Brain microvascular endothelial cell (primary cell): ENCODE measurements at regions not wholly inside any gene's neighbourhood (a gene's known extent, or its start where the extent isn't known, plus 50 kb on each side); places are given as distances from the start of the nearest gene placed in this dataset.

Experiments used
- DNase-seq: peaks from one replicate; pipeline ENCODE4 v3.0.0-alpha.2; 2020
- H3K27ac ChIP-seq: fragments of 250-450 bp; sonication (Bioruptor Pico); 2 replicates; pipeline ENCODE4 v1.5.1; 2020; ENCODE audit warnings: mild to moderate bottlenecking, moderate library complexity
- H3K27me3 ChIP-seq: fragments of 250-450 bp; sonication (Bioruptor Pico); replicated peaks from 2 replicates; pipeline ENCODE4 v1.5.1; 2020; ENCODE audit warnings: mild to moderate bottlenecking
- H3K36me3 ChIP-seq: fragments of 250-450 bp; sonication (Bioruptor Pico); replicated peaks from 2 replicates; pipeline ENCODE4 v1.5.1; 2020; ENCODE audit warnings: mild to moderate bottlenecking
- H3K4me3 ChIP-seq: 2 replicates; pipeline ENCODE4 v1.5.1; 2011; ENCODE audit warnings: low read depth, mild to moderate bottlenecking, control low read depth, low read length, moderate library complexity
- in situ Hi-C: cut with HindIII; loops from 2 replicates; pipeline ENCODE4 v1.10.0; 2017; ENCODE audit warnings: low sequenced_read_pairs, low pct_ligation_motif_present
- TF ChIP-seq, protein P1 (sequence below): IDR thresholded peaks from 2 replicates; pipeline ENCODE4 v1.5.1; 2011; ENCODE audit warnings: low read depth, mild to moderate bottlenecking, moderate library complexity, low read length, control low read depth, inconsistent platforms; ENCODE audit errors: missing control alignments

DNA sequence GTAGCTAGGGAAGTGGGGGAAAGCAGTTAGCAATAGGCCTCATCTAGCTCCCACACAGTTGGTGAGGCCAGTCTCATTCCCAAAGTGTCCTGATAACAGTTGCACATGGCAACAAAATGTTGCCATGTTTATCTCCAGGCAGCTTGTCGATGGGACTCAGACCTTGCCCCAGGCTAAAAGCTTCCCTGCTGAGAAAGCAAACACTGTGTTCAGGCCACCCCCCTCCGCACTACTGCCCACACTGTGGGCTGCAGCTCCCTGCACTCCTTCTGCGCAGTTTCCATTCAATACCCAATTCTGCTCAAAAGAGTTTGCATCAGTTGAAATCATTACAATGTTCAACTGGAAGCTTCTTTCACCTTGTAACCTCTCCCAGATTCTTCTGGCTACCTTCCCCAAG lies 287.8 kb upstream of the GK2 start:
- DNase-seq: no peak
- TF ChIP-seq, protein P1, sequence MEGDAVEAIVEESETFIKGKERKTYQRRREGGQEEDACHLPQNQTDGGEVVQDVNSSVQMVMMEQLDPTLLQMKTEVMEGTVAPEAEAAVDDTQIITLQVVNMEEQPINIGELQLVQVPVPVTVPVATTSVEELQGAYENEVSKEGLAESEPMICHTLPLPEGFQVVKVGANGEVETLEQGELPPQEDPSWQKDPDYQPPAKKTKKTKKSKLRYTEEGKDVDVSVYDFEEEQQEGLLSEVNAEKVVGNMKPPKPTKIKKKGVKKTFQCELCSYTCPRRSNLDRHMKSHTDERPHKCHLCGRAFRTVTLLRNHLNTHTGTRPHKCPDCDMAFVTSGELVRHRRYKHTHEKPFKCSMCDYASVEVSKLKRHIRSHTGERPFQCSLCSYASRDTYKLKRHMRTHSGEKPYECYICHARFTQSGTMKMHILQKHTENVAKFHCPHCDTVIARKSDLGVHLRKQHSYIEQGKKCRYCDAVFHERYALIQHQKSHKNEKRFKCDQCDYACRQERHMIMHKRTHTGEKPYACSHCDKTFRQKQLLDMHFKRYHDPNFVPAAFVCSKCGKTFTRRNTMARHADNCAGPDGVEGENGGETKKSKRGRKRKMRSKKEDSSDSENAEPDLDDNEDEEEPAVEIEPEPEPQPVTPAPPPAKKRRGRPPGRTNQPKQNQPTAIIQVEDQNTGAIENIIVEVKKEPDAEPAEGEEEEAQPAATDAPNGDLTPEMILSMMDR: no peak
- H3K27ac ChIP-seq: no peak overlapping the region
- no peaks in the 10 kb centered on the region for H3K36me3 ChIP-seq
- in situ Hi-C loops: no loop called here
- no peaks in the 10 kb centered on the region for H3K27me3 ChIP-seq
- no peak overlapping the region for H3K4me3 ChIP-seq

DNA sequence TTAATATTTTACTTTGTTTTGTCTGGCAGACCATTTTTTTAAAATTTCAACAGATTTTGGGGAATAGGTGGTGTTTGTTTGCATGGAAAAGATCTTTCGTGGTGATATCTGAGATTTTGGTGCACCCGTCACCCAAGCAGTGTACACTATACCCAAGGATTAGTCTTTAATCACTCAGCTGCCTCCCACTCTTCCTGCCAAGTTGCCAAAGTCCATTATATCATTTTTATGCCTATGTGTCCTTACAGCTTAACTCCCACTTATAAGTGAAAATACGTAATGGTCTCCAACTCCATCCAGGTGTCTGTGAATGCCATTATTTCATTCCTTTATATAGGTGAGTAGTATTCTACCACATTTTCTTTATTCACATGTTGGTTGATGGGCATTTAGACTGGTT lies 281.7 kb upstream of the GK2 start:
- TF ChIP-seq, protein P1: no peak
- in situ Hi-C loops: no loop called here
- Histone ChIP-seq H3K27ac (no peak overlapping the region), H3K4me3 (no peak overlapping the region), H3K27me3 (no peaks in the 10 kb centered on the region), H3K36me3 (no peaks in the 10 kb centered on the region)
- DNase-seq: no peak

DNA sequence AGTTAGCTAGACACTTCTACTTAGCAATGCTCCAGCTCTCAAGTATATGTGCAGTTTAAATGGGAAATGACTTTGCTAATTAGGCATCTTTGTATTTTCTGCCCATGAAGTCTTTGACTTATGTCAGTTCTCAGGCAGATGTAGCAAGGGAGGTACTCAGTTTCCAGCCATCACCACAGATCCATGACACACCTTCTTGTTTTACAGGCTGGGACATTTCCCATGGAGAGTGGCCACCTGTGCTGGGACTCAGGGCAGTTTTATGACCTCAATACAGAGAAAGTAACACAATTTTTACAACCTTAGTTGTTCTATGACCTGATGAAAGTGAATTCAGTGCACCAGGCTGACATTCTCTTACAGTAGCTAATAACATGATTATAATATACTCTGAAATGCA lies 280.7 kb upstream of the GK2 start:
- in situ Hi-C loops: no loop called here
- Histone ChIP-seq H3K27ac (no peak overlapping the region), H3K4me3 (no peak overlapping the region), H3K27me3 (no peaks in the 10 kb centered on the region), H3K36me3 (no peaks in the 10 kb centered on the region)
- TF ChIP-seq, protein P1: no peak
- no peak for DNase-seq

DNA sequence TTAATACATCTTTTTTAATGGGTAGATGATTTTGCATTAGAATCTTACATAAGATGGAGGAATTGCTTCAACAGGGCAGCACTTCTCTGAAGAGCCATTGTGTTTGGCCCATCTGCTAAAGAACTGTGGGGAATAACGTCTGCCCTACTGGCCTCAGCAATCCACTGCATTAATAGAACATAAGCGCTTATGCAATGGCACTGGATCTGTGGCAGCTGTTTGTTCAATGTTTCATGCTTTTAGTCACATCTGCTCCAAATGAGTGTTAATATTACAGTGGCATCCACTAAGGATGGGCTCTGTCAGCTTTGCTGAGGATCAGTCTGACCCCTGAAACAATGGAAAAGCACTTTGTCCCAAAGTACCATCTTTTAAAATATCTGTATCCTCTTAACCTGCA lies 279.0 kb upstream of the GK2 start:
- Histone ChIP-seq H3K36me3 (no peaks in the 10 kb centered on the region), H3K27me3 (no peaks in the 10 kb centered on the region), H3K4me3 (no peak overlapping the region), H3K27ac (no peak overlapping the region)
- DNase-seq: no peak
- TF ChIP-seq, protein P1: no peak
- in situ Hi-C loops: no loop called here

DNA sequence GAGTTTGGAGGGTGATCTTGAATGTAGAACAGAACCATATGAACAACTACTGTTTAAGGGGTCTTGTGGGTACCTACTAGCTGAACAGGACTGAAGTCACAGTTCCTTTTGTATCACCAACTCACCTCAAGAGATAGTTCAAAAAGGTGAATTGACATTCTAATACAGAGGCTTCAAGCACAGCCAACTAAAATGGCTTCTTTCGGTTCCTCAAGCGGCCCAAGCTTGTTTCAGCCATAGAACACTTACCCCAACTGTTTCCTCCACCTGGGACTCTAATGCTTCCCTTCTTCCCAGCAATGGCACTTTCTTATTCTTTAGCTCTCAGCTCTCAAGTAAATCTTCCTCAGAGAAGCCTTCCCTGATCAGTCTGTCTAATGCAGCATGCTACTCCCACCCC lies 277.5 kb upstream of the GK2 start:
- no peak overlapping the region for H3K27ac ChIP-seq
- H3K27me3 ChIP-seq: no peaks in the 10 kb centered on the region
- TF ChIP-seq, protein P1: no peak
- no peak for DNase-seq
- in situ Hi-C loops: no loop called here
- no peaks in the 10 kb centered on the region for H3K36me3 ChIP-seq
- no peak overlapping the region for H3K4me3 ChIP-seq

DNA sequence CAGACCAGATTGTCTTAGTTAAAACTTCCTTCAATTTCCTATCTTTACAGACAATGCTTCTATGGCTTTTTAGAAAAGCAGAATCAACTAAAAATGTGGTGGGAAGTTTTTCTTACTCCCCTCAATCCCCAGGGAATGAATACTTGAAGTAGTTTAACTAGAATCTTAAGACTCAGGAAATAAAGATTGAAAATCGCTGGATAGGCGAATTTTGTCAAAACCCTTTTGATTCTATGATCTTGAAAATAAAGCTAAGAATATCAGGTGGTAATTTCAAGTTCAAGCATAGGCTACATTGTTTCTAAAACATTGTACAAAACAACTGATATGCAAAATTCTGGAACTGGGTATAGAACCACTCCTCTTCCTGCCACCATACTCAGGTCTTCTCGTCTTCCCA lies 276.5 kb upstream of the GK2 start:
- in situ Hi-C loops: no loop called here
- Histone ChIP-seq H3K27ac (no peak overlapping the region), H3K4me3 (no peak overlapping the region), H3K36me3 (no peaks in the 10 kb centered on the region), H3K27me3 (no peaks in the 10 kb centered on the region)
- TF ChIP-seq, protein P1: no peak
- no peak for DNase-seq
